ENCODE measurements at regions not wholly inside any gene's neighbourhood (a gene's known extent, or its start where the extent isn't known, plus 50 kb on each side); places are given as distances from the start of the nearest gene placed in this dataset.
A peak's percentile ranks its signal among the peaks of the same experiment; 100 is the strongest.

DNA sequence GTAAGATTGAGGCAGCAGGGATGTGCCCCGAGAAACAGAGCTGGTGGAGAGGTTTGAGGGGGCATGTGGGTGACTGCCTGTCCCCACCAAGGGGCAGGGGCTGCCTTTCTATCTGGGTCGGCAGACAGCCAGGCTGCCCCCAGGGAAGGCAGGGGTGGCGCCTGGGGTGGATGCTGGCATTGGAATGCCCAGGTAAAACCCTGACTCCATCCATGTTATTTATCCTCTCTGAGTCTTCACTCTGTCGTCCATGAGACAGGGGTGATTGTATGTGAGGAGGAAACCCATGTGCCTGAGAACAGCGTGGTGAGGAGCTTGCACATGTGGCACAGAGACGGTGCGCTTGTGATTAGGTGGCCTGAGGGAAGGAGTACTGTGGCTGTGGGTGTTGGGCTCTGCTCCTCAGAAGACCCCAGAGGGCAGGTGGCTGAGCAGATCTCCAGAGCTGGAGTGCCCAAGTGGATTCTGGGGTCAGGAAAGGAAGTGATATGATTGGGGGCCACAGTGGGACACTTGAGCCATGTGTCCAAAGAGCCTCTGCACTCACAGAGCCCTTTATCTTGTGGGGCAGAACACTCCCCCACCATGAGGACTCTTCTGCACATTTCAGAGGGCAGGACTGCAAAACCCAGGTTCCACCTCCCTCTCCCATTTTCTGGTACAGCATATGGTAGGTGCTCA lies 100.4 kb upstream of the RET start:
- Mint-ChIP-seq H3K4me3 (no peak overlapping the region), H3K4me1 (ENCODE audit: unreplicated experiment) (peaks cover 5% of the 10 kb centered on the region), H3K9me3 (no peaks in the 10 kb centered on the region), H3K27me3 (no peaks in the 10 kb centered on the region), H3K27ac (no peak overlapping the region), H3K36me3 (no peaks in the 10 kb centered on the region)
- TF ChIP-seq, protein P1, sequence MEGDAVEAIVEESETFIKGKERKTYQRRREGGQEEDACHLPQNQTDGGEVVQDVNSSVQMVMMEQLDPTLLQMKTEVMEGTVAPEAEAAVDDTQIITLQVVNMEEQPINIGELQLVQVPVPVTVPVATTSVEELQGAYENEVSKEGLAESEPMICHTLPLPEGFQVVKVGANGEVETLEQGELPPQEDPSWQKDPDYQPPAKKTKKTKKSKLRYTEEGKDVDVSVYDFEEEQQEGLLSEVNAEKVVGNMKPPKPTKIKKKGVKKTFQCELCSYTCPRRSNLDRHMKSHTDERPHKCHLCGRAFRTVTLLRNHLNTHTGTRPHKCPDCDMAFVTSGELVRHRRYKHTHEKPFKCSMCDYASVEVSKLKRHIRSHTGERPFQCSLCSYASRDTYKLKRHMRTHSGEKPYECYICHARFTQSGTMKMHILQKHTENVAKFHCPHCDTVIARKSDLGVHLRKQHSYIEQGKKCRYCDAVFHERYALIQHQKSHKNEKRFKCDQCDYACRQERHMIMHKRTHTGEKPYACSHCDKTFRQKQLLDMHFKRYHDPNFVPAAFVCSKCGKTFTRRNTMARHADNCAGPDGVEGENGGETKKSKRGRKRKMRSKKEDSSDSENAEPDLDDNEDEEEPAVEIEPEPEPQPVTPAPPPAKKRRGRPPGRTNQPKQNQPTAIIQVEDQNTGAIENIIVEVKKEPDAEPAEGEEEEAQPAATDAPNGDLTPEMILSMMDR (conservative IDR thresholded peaks at IDR 0.05): no peak
- no peak for DNase-seq (ENCODE audit: extremely low spot score, unreplicated experiment)

DNA sequence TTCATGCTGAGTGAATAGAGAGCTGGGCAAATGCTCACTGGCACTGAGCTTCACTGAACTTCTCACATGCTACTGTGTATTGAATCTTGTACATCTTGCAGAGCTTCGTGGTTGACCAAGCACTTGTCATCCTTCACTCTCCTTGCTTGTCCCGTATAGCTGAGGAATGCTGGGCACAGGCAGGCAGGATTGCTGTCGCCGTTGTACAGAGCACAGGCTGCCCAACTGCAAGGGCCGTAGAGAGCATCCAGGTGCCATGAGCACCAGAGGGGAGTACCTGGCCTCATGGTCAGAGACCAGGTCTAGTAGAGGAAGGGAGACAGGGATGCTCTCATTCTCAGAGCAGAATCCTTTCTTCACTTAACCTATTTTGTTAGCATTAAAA lies 99.8 kb upstream of the RET start:
- TF ChIP-seq, protein P1 (conservative IDR thresholded peaks at IDR 0.05): no peak
- H3K9me3 Mint-ChIP-seq: no peaks in the 10 kb centered on the region
- H3K4me3 Mint-ChIP-seq: no peak overlapping the region
- no peak for DNase-seq (ENCODE audit: extremely low spot score, unreplicated experiment)
- H3K36me3 Mint-ChIP-seq: no peaks in the 10 kb centered on the region
- H3K4me1 Mint-ChIP-seq (ENCODE audit: unreplicated experiment): peaks cover 5% of the 10 kb centered on the region
- no peaks in the 10 kb centered on the region for H3K27me3 Mint-ChIP-seq
- no peak overlapping the region for H3K27ac Mint-ChIP-seq

DNA sequence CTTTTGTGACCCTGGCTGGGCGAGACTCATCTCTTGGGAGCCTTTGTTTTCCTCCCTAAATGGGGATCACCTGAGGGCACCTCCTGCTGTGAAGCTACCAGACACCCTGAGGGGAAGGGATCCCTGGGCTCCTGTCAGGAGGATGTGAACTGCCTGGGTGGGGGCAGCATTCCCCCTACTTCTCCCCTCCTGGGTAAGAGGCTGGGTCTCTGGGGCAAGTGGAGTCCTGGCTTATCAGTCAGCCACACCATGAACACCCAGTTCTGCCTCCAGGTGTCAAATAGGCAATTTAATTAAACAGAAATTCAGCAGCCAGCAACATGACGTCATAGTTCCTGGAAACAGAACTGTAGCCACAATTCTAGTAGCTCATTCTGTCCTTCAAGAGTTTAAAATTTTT lies 97.7 kb upstream of the RET start:
- Mint-ChIP-seq H3K27ac (no peak overlapping the region), H3K4me3 (no peak overlapping the region), H3K36me3 (no peaks in the 10 kb centered on the region), H3K27me3 (peaks cover 5% of the 10 kb centered on the region), H3K9me3 (no peaks in the 10 kb centered on the region), H3K4me1 (ENCODE audit: unreplicated experiment) (peaks cover 5% of the 10 kb centered on the region)
- TF ChIP-seq, protein P1 (conservative IDR thresholded peaks at IDR 0.05): no peak
- no peak for DNase-seq (ENCODE audit: extremely low spot score, unreplicated experiment)

DNA sequence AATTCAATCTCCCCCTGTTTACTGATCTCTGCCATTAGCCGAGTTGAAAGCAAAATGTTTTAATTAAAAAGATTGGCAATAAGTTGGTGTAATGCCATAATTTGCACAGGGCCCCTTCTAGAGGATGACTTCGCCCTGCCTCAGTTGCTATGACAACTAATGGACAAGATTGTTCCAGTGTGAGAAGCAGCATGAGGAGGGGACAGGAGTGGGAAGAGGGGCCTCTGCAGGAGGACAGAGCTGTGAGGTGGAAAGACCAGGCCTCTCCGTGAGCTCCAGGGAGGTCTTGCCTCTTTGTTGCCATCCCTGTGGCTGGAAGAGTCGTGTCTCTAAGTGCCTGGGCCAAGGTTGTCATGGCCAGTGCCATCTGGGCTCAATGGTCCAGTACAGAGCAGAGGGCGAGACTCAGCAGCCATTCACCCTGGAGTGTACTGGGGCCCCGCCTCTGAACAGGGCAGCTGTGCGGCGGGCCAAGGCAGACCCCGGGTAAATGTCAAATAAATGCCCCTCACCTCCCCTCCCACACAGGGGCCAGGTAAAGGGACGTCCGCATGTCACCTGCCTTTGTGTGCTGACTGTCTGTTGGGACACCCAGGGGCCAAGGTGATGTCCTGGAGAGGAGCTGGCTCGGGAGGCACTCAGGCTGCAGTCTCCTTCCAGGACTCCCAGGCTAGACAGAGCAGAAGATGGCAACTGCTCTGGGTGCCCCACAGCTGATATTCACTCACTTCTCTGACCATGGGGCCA lies 97.0 kb upstream of the RET start:
- no peak overlapping the region for H3K27ac Mint-ChIP-seq
- H3K9me3 Mint-ChIP-seq: no peaks in the 10 kb centered on the region
- H3K4me1 Mint-ChIP-seq (ENCODE audit: unreplicated experiment): peaks cover 5% of the 10 kb centered on the region
- peaks cover 5% of the 10 kb centered on the region for H3K27me3 Mint-ChIP-seq
- H3K36me3 Mint-ChIP-seq: no peaks in the 10 kb centered on the region
- no peak overlapping the region for H3K4me3 Mint-ChIP-seq
- peak; percentile 62 for DNase-seq (ENCODE audit: extremely low spot score, unreplicated experiment)
- TF ChIP-seq, protein P1 (conservative IDR thresholded peaks at IDR 0.05): no peak

DNA sequence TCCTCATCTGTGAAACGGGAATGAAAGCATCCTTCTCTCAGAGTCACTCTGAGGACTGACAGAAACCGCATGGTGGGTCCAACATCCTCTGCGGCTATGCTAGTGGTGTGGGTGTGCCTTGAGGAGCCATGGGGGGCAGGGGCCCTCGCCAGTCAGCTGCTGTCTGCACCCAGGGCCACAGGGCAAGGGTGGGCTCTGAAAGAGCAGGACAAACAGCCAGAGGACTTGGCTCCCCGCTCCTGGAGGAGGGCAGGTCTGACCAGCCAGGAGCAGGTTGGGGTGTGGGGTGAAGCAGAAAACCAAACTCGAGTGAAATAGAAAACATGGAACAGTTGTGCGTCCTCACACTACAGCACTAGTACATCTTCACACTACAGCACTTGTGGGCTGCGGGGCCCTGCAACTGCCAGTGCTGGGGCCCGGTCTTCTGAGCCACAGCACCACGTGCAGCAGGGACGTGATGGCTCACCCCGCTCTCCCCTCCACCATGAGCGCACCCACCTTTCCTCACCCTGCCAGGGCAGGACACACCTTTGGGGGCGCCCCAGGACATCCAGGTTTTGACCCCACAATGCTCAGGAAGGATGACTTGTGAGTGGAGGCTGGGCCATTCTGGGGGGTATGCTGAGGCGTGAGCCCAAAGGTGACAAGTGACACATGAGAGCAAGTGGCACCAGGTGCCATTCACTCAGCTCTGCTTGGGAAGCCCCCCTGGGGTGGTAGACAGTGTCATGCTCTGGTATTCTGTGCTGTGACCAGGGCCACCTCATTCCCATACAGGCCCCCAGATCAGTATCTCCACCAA lies 96.1 kb upstream of the RET start:
- peaks cover 5% of the 10 kb centered on the region for H3K4me1 Mint-ChIP-seq (ENCODE audit: unreplicated experiment)
- H3K36me3 Mint-ChIP-seq: no peaks in the 10 kb centered on the region
- H3K9me3 Mint-ChIP-seq: no peaks in the 10 kb centered on the region
- no peak overlapping the region for H3K4me3 Mint-ChIP-seq
- peaks cover 5% of the 10 kb centered on the region for H3K27me3 Mint-ChIP-seq
- TF ChIP-seq, protein P1 (conservative IDR thresholded peaks at IDR 0.05): no peak
- no peak overlapping the region for H3K27ac Mint-ChIP-seq
- peak; percentile 66 for DNase-seq (ENCODE audit: extremely low spot score, unreplicated experiment)
